Smooth muscle cell (in vitro differentiated cells): ENCODE measurements at regions not wholly inside any gene's neighbourhood (a gene's known extent, or its start where the extent isn't known, plus 50 kb on each side); places are given as distances from the start of the nearest gene placed in this dataset.

Experiments used
- DNase-seq: peaks from one replicate; lab custom pipeline; 2025; ENCODE audit not compliant: unreplicated experiment; lab: John Stamatoyannopoulos, UW
- H2AFZ ChIP-seq: fragments of 200-600 bp; sonication (generic); 2 replicates; pipeline ENCODE4 v1.6.0; 2016; ENCODE audit warnings: antibody characterized with exemption, low read depth, mild to moderate bottlenecking
- H3F3A ChIP-seq: fragments of 200-600 bp; sonication (generic); 2 replicates; pipeline ENCODE4 v1.6.0; 2017; ENCODE audit warnings: antibody characterized with exemption, low read depth
- H3K27ac ChIP-seq: fragments of 200-600 bp; sonication (generic); 2 replicates; pipeline ENCODE4 v1.5.1; 2016; ENCODE audit warnings: low read depth, mild to moderate bottlenecking
- H3K27me3 ChIP-seq: fragments of 200-600 bp; sonication (generic); 2 replicates; pipeline ENCODE4 v1.6.1; 2016; ENCODE audit warnings: low read depth, mild to moderate bottlenecking
- H3K36me3 ChIP-seq: fragments of 200-600 bp; sonication (generic); 2 replicates; pipeline ENCODE4 v1.5.1; 2016; ENCODE audit warnings: low read depth
- H3K4me1 ChIP-seq: fragments of 200-600 bp; sonication (generic); 2 replicates; pipeline ENCODE4 v1.5.1; 2016; ENCODE audit warnings: low read depth
- H3K4me2 ChIP-seq: fragments of 200-600 bp; sonication (generic); 2 replicates; pipeline ENCODE4 v1.6.0; 2016; ENCODE audit warnings: mild to moderate bottlenecking
- H3K4me3 ChIP-seq: fragments of 200-600 bp; sonication (generic); 2 replicates; pipeline ENCODE4 v1.5.1; 2016; ENCODE audit warnings: mild to moderate bottlenecking
- H3K79me2 ChIP-seq: fragments of 200-600 bp; sonication (generic); 2 replicates; pipeline ENCODE4 v1.6.0; 2016; ENCODE audit warnings: low read depth, mild to moderate bottlenecking
- H3K9ac ChIP-seq: fragments of 200-600 bp; sonication (generic); 2 replicates; pipeline ENCODE4 v1.6.0; 2016; ENCODE audit warnings: low read depth
- H3K9me3 ChIP-seq: fragments of 200-600 bp; sonication (generic); replicated peaks from 2 replicates; pipeline ENCODE4 v1.5.1; 2016; ENCODE audit warnings: low read depth
- H4K20me1 ChIP-seq: fragments of 200-600 bp; sonication (generic); 2 replicates; pipeline ENCODE4 v1.6.0; 2016; ENCODE audit warnings: low read depth
- WGBS: methylation state at CpG from one replicate; pipeline ENCODE4 v1.1.7; 2016; ENCODE audit warnings: low lambda C conversion rate; 5-methylcytosine and 5-hydroxymethylcytosine counted together
- TF ChIP-seq, protein P1 (sequence below): fragments of 200-600 bp; sonication (generic); IDR thresholded peaks from 2 replicates; pipeline ENCODE4 v1.5.1; 2017; ENCODE audit warnings: borderline replicate concordance, mild to moderate bottlenecking, antibody characterized with exemption; ENCODE audit not compliant: insufficient read depth, poor library complexity, severe bottlenecking

DNA sequence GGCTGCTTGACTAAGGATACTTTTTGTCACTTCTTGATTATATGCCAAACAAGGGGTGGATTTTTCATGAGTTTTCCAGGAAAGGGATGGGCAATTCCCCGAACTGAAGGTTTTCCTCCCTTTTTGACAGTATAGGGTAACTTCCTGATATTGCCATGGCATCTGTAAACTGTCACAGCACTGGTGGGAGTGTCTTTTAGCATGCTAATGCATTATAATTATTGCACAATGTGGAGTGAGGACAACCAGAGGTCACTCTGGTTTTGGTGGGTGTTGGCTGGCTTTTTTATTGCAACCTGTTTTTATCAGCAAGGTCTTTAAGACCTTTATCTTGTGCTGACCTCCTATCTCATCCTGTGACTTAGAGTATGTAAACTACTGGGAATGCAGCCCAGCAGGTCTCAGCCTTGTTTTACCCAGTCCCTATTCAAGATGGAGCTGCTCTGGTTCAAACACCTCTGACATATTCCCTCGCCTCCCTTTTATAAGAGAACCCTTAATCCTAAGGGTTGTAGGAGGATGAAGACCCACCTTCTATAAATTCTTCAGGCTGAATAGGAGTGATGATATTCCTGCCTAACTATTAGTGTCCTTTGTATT lies 471.2 kb downstream of the ATP23 start:
- peaks cover 29% of the 10 kb centered on the region for H3K4me1 ChIP-seq
- no peak overlapping the region for H3K4me3 ChIP-seq
- H3K4me2 ChIP-seq = no peak overlapping the region
- no peaks in the 10 kb centered on the region for H3K27me3 ChIP-seq
- WGBS = 77% methylated on average over 2 of the region's 2 CpGs
- no peaks in the 10 kb centered on the region for H3K79me2 ChIP-seq
- H4K20me1 ChIP-seq = no peaks in the 10 kb centered on the region
- H3K9ac ChIP-seq = no peak overlapping the region
- peak overlapping the region; percentile 99 for H3K27ac ChIP-seq
- H3K9me3 ChIP-seq = no peaks in the 10 kb centered on the region
- TF ChIP-seq, protein P1, sequence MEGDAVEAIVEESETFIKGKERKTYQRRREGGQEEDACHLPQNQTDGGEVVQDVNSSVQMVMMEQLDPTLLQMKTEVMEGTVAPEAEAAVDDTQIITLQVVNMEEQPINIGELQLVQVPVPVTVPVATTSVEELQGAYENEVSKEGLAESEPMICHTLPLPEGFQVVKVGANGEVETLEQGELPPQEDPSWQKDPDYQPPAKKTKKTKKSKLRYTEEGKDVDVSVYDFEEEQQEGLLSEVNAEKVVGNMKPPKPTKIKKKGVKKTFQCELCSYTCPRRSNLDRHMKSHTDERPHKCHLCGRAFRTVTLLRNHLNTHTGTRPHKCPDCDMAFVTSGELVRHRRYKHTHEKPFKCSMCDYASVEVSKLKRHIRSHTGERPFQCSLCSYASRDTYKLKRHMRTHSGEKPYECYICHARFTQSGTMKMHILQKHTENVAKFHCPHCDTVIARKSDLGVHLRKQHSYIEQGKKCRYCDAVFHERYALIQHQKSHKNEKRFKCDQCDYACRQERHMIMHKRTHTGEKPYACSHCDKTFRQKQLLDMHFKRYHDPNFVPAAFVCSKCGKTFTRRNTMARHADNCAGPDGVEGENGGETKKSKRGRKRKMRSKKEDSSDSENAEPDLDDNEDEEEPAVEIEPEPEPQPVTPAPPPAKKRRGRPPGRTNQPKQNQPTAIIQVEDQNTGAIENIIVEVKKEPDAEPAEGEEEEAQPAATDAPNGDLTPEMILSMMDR = no peak
- H2AFZ ChIP-seq = no peak overlapping the region
- no peaks in the 10 kb centered on the region for H3K36me3 ChIP-seq
- no peak for DNase-seq
- peaks cover 6% of the 10 kb centered on the region for H3F3A ChIP-seq

DNA sequence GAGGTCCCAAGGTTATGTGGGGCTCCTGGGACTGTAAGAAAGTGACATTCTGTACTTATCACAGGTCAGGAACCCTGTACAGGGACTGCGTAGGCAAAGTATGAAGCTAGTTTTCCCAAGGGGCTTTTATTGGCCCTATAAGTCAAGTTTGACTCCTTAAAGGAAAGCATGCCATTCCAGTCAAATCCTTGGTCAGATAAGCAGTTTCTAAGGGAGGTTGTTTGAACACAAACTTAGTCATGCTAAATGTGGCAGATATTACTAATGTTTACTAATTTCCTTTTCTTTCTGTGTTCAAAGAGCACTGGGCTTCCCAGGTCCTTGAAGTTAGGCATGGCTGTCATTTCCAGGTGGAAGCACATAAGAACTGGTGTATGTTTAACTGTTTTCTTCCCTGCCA lies 472.4 kb downstream of the ATP23 start:
- Histone ChIP-seq H3K9me3 (no peaks in the 10 kb centered on the region), H3K27me3 (no peaks in the 10 kb centered on the region), H3K4me1 (peaks cover 29% of the 10 kb centered on the region), H4K20me1 (no peaks in the 10 kb centered on the region), H3K27ac (peak overlapping the region; percentile 99), H3K4me2 (peak overlapping the region; percentile 71), H3K36me3 (no peaks in the 10 kb centered on the region), H3K9ac (peak overlapping the region; percentile 88), H3F3A (peaks cover 6% of the 10 kb centered on the region), H3K4me3 (no peak overlapping the region), H2AFZ (no peak overlapping the region), H3K79me2 (no peaks in the 10 kb centered on the region)
- WGBS = 4% methylated on average over 1 of the region's 1 CpG
- DNase-seq = no peak
- TF ChIP-seq, protein P1 = no peak

DNA sequence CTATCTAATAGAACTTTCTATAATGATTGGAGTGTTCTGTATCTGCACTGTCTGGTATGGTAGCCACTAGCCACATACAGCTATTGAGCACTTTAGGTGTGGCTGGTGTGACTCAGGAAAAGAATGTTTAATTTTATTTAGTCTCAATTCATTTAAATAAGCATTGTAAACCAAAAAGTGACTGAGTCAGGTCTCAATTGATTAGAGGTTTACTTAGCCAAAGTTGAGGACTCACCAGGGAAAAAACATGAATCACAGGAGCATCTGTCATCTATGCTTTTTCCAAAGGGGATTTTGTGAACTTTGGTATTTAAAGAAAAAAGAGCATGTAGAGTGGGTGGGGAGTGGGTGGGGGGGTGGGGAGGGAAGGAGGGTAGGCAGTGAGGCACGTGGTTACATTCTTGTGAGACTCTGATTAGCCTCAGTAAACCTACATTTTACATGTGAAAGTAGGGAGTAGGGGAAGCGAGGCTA lies 473.1 kb downstream of the ATP23 start:
- H2AFZ ChIP-seq = no peak overlapping the region
- TF ChIP-seq, protein P1 = no peak
- H3K9me3 ChIP-seq = no peaks in the 10 kb centered on the region
- DNase-seq = no peak
- H3K27ac ChIP-seq = peak overlapping the region; percentile 99
- H4K20me1 ChIP-seq = no peaks in the 10 kb centered on the region
- peak overlapping the region; percentile 88 for H3K9ac ChIP-seq
- WGBS = 29% methylated on average over 2 of the region's 2 CpGs
- H3F3A ChIP-seq = peaks cover 6% of the 10 kb centered on the region
- no peaks in the 10 kb centered on the region for H3K36me3 ChIP-seq
- no peak overlapping the region for H3K4me3 ChIP-seq
- no peaks in the 10 kb centered on the region for H3K79me2 ChIP-seq
- peaks cover 29% of the 10 kb centered on the region for H3K4me1 ChIP-seq
- no peaks in the 10 kb centered on the region for H3K27me3 ChIP-seq
- H3K4me2 ChIP-seq = peak overlapping the region; percentile 71

DNA sequence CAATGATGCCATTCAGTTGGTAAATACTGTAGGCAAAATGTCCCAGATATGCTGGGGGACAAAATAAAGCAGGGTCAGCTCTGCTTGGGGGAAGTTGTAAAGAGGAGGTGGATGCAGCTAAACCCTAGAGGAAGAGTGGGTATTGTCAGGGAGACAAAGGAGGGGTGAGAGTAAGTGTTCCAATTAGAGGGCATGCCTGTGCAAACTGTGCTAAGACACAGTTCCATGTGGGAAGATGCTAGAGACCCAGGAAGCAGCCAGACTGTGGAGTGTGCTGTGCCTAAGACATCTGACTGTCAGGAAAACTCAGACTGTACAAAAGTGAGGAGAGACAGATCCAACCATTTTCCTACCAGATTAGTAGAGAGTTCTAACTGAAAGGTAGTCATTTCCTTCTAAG lies 474.3 kb downstream of the ATP23 start:
- TF ChIP-seq, protein P1 = no peak
- no peaks in the 10 kb centered on the region for H3K79me2 ChIP-seq
- DNase-seq = no peak
- no peaks in the 10 kb centered on the region for H3K9me3 ChIP-seq
- no peaks in the 10 kb centered on the region for H3K36me3 ChIP-seq
- H2AFZ ChIP-seq = no peak overlapping the region
- no peak overlapping the region for H3K4me3 ChIP-seq
- H3K27me3 ChIP-seq = no peaks in the 10 kb centered on the region
- no peak overlapping the region for H3K9ac ChIP-seq
- peaks cover 6% of the 10 kb centered on the region for H3F3A ChIP-seq
- H4K20me1 ChIP-seq = no peaks in the 10 kb centered on the region
- peak overlapping the region; percentile 99 for H3K27ac ChIP-seq
- peaks cover 29% of the 10 kb centered on the region for H3K4me1 ChIP-seq
- H3K4me2 ChIP-seq = no peak overlapping the region
